DOHH2 (cell line): ENCODE measurements at regions not wholly inside any gene's neighbourhood (a gene's known extent, or its start where the extent isn't known, plus 50 kb on each side); places are given as distances from the start of the nearest gene placed in this dataset.

Experiments
- H3F3A ChIP-seq: fragments of 200-600 bp; sonication (generic), shearing (Covaris generic); 2 replicates; pipeline ENCODE4 v1.6.0; 2016; ENCODE audit warnings: antibody characterized with exemption, mild to moderate bottlenecking; ENCODE audit not compliant: control insufficient read depth, insufficient read depth
- H3K27ac ChIP-seq: fragments of 200-600 bp; sonication (generic); 2 replicates; pipeline ENCODE4 v1.5.1; 2014; ENCODE audit warnings: low read depth, mild to moderate bottlenecking, low read length, moderate library complexity
- H3K27me3 ChIP-seq: fragments of 200-600 bp; sonication (generic); 2 replicates; pipeline ENCODE4 v1.6.1; 2014; ENCODE audit warnings: mild to moderate bottlenecking, low read length, mixed read lengths; ENCODE audit not compliant: control insufficient read depth
- H3K36me3 ChIP-seq: fragments of 200-600 bp; sonication (generic); 2 replicates; pipeline ENCODE4 v1.6.1; 2014; ENCODE audit warnings: mild to moderate bottlenecking, low read length, moderate library complexity, mixed read lengths; ENCODE audit not compliant: control insufficient read depth
- H3K4me1 ChIP-seq: fragments of 200-600 bp; sonication (generic); 2 replicates; pipeline ENCODE4 v1.6.1; 2014; ENCODE audit warnings: mild to moderate bottlenecking, low read length, mixed read lengths; ENCODE audit not compliant: control insufficient read depth
- H3K4me2 ChIP-seq: fragments of 200-600 bp; sonication (generic); 2 replicates; pipeline ENCODE4 v1.6.0; 2014; ENCODE audit warnings: mild to moderate bottlenecking, low read length, moderate library complexity
- H3K4me3 ChIP-seq: fragments of 200-600 bp; sonication (generic); 2 replicates; pipeline ENCODE4 v1.5.1; 2014; ENCODE audit warnings: mild to moderate bottlenecking, low read length, mixed read lengths
- H3K79me2 ChIP-seq: fragments of 200-600 bp; sonication (generic); 2 replicates; pipeline ENCODE4 v1.6.1; 2014; ENCODE audit warnings: mild to moderate bottlenecking, low read length, mixed read lengths; ENCODE audit not compliant: control insufficient read depth
- H3K9me2 ChIP-seq: fragments of 200-600 bp; sonication (generic); replicated peaks from 2 replicates; pipeline ENCODE4 v1.6.1; 2014; ENCODE audit warnings: mild to moderate bottlenecking, low read length, mixed read lengths; ENCODE audit not compliant: control insufficient read depth
- H3K9me3 ChIP-seq: fragments of 200-600 bp; sonication (generic); 2 replicates; pipeline ENCODE4 v1.6.1; 2014; ENCODE audit warnings: antibody characterized with exemption, low read length, mixed read lengths; ENCODE audit not compliant: control insufficient read depth, insufficient read depth
- H4K20me1 ChIP-seq: fragments of 200-600 bp; sonication (generic); 2 replicates; pipeline ENCODE4 v1.6.0; 2014; ENCODE audit warnings: low read depth, mild to moderate bottlenecking, antibody characterized with exemption, low read length, moderate library complexity; ENCODE audit not compliant: control insufficient read depth, insufficient read depth
- CTCF ChIP-seq: fragments of 200-600 bp; sonication (generic); IDR thresholded peaks from one replicate; pipeline ENCODE4 v1.5.1; 2014; ENCODE audit warnings: antibody characterized with exemption, mild to moderate bottlenecking, low read depth, low read length; ENCODE audit not compliant: poor library complexity, severe bottlenecking
- EZH2phosphoT487 ChIP-seq: fragments of 200-600 bp; sonication (generic); IDR thresholded peaks from 2 replicates; pipeline ENCODE4 v1.6.1; 2017; ENCODE audit warnings: borderline replicate concordance, mild to moderate bottlenecking, antibody characterized with exemption, low read length, moderate library complexity, mixed read lengths

- no peaks in the 10 kb centered on the region for H3K36me3 ChIP-seq
- no peak overlapping the region for H3K27ac ChIP-seq
- H4K20me1 ChIP-seq = no peaks in the 10 kb centered on the region
- no peaks in the 10 kb centered on the region for H3K79me2 ChIP-seq
- H3K9me3 ChIP-seq = no peaks in the 10 kb centered on the region
- no peak overlapping the region for H3K4me3 ChIP-seq
- no peaks in the 10 kb centered on the region for H3K4me1 ChIP-seq
- no peak for TF ChIP-seq CTCF
- H3K4me2 ChIP-seq = no peak overlapping the region
- no peaks in the 10 kb centered on the region for H3K9me2 ChIP-seq
- H3K27me3 ChIP-seq = no peaks in the 10 kb centered on the region
- H3F3A ChIP-seq = no peaks in the 10 kb centered on the region
Observed at GRCh38 chr5:74422671-74423070, 217.9 kb downstream of the ENC1 start.

DNA sequence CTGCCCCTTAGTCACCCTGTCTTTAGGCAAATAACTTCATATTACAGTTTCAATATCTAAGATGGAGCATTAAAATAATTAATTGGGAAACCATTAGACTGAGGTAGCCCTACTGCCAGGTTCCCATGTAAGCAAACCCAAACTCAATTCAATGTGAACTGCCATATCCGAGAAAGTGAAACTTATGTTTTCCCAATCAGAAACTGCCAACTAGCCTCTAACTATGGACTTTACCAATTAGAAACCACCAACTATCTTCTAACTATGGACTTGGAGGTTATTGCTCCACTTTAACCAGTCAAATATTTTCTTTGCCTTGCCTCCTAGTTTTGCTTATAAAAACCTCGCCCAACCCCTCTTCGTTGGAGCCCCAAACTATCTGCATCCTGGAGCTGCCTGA, 218.5 kb downstream of the ENC1 start:
- Histone ChIP-seq H3K9me3 (no peaks in the 10 kb centered on the region), H3K27ac (no peak overlapping the region), H3F3A (no peaks in the 10 kb centered on the region), H3K4me3 (no peak overlapping the region), H3K79me2 (no peaks in the 10 kb centered on the region), H3K4me1 (no peaks in the 10 kb centered on the region), H3K36me3 (no peaks in the 10 kb centered on the region), H3K4me2 (no peak overlapping the region), H3K27me3 (no peaks in the 10 kb centered on the region), H4K20me1 (no peaks in the 10 kb centered on the region), H3K9me2 (no peaks in the 10 kb centered on the region)
- TF ChIP-seq EZH2phosphoT487 = no peak
- TF ChIP-seq CTCF = no peak

GRCh38 chr5:74421377-74421776, 219.2 kb downstream of the ENC1 start:
- Histone ChIP-seq H3K4me3 (no peak overlapping the region), H3K9me2 (no peaks in the 10 kb centered on the region), H3K27ac (no peak overlapping the region), H3K4me1 (no peaks in the 10 kb centered on the region), H3K4me2 (no peak overlapping the region), H3F3A (no peaks in the 10 kb centered on the region), H3K27me3 (no peaks in the 10 kb centered on the region), H3K36me3 (no peaks in the 10 kb centered on the region), H3K79me2 (no peaks in the 10 kb centered on the region), H4K20me1 (no peaks in the 10 kb centered on the region), H3K9me3 (no peaks in the 10 kb centered on the region)
- TF ChIP-seq EZH2phosphoT487 = no peak
- no peak for TF ChIP-seq CTCF

DNA sequence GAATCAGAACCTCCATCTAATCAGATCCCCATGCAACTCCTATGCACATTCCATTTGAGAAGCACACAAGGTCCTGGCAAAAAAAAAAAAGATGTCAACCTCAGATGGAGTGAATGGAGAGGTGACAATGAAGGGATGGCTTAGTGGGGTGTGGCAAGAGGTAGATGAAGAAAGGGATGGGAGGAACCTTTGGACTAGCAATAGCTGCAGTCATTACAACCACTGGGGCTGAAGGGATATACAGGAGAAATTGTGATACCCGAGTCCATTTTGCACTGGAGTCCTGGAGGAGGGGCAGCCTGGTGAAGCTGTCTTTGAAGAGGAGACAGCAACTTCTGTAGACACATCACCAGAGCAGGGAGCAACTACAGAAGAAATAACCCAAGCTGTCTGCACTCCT, 219.6 kb downstream of the ENC1 start:
- TF ChIP-seq CTCF (no peak), EZH2phosphoT487 (no peak)
- no peaks in the 10 kb centered on the region for H3K4me1 ChIP-seq
- no peaks in the 10 kb centered on the region for H3K79me2 ChIP-seq
- no peak overlapping the region for H3K27ac ChIP-seq
- H3K9me3 ChIP-seq = no peaks in the 10 kb centered on the region
- H4K20me1 ChIP-seq = no peaks in the 10 kb centered on the region
- no peaks in the 10 kb centered on the region for H3F3A ChIP-seq
- no peaks in the 10 kb centered on the region for H3K27me3 ChIP-seq
- H3K4me3 ChIP-seq = no peak overlapping the region
- H3K36me3 ChIP-seq = no peaks in the 10 kb centered on the region
- no peaks in the 10 kb centered on the region for H3K9me2 ChIP-seq
- H3K4me2 ChIP-seq = no peak overlapping the region
